ENCODE measurements at regions not wholly inside any gene's neighbourhood (a gene's known extent, or its start where the extent isn't known, plus 50 kb on each side); places are given as distances from the start of the nearest gene placed in this dataset.
"Not testable (repeated sequence)": the region's sequence is repeated elsewhere in the genome, so short reads cannot be mapped to it uniquely, and the experiment has no call there.

DNA sequence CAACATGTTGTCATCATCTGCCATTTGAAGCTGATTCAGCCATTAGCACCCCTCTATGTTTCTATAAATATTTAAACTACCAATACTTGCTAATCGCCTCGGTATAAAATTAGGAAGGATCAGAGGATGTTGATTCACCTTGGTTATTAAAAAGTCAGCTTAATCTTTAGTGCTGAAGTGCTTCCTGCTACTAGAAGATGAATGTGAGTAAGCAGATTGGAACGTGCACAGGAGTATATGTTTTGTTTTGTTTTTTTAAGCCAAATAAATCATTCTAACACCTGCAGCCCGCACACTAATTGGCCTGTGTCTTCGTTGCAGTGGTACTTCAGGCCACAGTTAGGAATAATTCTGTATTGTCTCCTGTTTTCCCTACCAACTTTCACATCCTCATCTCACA is 485.7 kb downstream of the AJAP1 start:
- no peak for DNase-seq (ENCODE audit: low read depth)

- DNase-seq (ENCODE audit: low read depth): no peak
These were observed 475.4 kb downstream of the AJAP1 start for GRCh38 chr1:5129746-5130355.

GRCh38 chr1:5125208-5125607 is 470.8 kb downstream of the AJAP1 start:
- no peak for DNase-seq (ENCODE audit: low read depth)

DNA sequence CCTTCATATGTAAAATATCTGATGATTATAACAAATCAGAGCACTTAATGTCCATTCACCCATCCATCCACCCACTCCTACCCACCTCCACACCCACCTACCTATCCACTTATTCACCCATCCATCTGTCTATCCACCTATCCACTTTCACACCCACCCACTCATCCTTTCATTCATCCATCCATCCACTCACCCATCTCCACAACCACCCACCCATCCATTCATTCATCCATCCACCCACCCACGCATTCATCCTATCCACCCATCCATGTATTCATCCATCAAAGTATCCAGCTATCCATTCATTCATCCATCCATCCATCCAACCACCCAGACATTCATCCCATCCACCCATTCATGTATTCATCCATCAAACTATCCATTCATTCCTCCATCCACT is 466.1 kb downstream of the AJAP1 start:
- no peak for DNase-seq (ENCODE audit: low read depth)

DNA sequence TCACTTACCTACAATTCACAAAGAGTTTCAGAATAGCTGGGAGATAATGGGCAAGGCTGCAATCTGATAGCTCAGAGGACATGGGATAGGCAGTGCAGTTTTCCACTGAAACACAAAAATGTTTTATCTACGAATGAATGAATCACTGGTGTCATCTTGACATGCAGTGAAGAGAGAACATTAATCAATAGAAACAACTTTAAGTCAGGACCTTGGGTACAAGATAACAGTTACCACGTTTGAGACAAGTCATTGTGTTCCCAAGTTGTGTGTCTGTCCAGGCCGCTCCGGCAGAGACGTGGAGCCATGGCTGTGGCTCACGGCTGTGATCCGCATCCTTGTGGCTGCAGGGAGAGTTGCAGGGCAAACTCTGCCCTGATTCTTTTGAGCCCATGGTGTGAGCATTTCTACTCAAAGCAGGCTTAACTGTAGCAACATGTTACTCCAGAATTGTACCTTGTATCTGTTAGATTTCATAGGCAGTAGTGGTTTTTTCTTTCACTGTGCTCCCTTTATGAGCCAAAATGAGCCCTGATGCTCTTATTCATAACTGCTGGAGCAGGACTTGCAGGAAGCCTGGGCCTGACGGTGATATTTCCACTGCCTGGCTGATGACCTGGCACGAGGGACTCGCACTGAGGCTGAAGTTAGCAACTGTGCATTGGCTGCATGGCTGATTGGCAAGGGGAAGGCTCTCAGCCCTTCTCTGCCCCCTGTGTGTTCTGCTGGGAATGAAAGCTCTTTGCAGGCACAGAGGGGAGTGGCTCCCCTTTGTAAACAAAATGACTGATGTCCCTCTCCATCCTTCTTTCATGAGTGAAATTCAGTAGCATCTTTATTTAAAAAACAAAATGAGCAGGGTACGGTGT is 465.2 kb downstream of the AJAP1 start:
- DNase-seq (ENCODE audit: low read depth): no peak

- DNase-seq (ENCODE audit: low read depth): not testable (repeated sequence)
These were observed 464.4 kb downstream of the AJAP1 start for GRCh38 chr1:5118771-5119170.

DNA sequence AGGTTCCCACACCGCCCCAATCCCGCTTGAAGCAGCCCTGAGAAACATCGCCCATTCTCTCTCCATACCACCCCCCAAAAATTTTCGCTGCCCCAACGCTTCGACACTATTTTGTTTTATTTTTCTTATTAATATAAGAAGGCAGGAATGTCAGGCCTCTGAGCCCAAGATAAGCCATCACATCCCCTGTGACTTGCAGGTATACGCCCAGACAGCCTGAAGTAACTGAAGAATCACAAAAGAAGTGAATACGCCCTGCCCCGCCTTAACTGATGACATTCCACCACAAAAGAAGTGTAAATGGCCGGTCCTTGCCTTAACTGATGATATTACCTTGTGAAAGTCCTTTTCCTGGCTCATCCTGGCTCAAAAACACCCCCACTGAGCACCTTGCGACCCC is 463.9 kb downstream of the AJAP1 start:
- DNase-seq (ENCODE audit: low read depth): not testable (repeated sequence)

GRCh38 chr1:5111581-5111980 is 457.2 kb downstream of the AJAP1 start:
- DNase-seq (ENCODE audit: low read depth): no peak

- no peak for DNase-seq (ENCODE audit: low read depth)
These were observed 456.1 kb downstream of the AJAP1 start for GRCh38 chr1:5110508-5110907.

DNA sequence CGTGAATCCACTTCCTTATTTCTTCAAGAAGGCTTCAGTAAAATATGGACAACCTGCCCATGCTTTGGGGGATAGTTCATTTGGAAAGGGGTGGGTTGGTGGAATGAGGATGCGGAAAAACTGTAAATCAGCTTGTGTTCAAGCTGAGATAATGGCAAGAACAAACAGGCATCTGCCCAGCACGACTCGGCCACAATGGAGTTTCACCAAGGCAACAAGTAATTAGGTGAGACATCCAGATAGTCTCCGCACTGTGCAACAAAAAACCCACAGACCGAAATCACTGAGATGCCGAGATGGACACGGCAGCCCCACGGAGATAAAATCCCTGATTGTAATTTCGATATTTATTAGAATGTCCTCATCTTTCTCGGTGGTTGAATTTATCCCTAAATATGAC is 455.2 kb downstream of the AJAP1 start:
- DNase-seq (ENCODE audit: low read depth): no peak

GRCh38 chr1:5108740-5109139 is 454.3 kb downstream of the AJAP1 start:
- DNase-seq (ENCODE audit: low read depth): no peak

DNA sequence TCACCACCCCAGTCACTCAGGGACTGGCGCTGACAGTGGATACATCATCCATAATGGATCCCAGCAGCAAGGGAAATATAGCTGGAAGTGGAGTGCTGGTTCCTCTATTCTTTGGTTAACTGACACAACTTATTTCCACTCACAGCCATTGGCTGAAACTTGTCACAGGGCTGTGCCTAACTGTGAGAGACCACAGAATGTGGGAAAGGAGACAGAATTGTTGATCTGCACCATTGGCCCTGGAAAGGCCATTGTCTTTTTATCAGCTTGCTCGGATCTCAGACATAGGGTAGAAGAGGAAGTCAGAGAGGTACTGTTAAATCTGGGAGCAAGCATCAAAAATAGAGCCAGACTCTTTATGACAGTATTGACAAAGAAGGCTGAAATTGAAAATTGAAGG is 451.3 kb downstream of the AJAP1 start:
- DNase-seq (ENCODE audit: low read depth): no peak

DNA sequence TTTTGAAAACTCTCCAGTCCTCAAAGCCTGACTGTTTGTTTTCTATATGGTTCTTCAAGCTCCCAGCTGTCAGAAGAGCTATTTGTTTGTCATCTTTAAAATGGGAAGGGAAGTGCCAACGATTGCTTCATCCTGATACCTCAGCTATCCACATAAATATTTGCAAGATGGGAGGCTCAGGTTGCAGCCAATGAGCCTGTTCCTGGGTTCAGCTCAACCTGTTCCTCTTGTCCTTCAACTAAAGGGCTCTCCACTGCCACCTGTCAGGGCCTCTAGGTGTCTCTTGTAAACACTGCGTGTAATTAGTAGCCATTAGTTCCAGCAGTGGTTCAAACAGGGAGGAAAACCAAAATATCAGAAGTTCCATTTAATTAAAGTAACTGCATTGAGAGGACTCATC is 445.1 kb downstream of the AJAP1 start:
- no peak for DNase-seq (ENCODE audit: low read depth)

DNA sequence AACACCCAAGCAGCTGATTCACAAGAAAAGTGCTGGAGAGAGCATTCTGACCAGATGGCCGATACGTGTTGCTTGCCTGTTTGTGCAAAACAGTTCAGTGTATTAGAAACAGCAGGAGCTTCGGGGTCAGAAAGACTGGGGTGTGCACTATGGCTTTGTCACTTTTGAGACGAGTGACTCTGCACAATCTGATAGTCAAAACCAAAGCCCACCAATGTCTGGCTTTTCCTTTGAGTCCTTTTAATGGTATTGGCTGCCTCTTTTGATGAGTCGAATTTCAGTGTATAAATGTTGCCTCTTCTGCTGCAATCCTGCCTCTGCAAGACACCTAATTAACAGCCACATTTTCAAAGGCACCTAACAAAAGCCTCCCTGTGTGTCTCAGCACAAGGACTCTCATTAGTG is 444.6 kb downstream of the AJAP1 start:
- DNase-seq (ENCODE audit: low read depth): no peak

DNA sequence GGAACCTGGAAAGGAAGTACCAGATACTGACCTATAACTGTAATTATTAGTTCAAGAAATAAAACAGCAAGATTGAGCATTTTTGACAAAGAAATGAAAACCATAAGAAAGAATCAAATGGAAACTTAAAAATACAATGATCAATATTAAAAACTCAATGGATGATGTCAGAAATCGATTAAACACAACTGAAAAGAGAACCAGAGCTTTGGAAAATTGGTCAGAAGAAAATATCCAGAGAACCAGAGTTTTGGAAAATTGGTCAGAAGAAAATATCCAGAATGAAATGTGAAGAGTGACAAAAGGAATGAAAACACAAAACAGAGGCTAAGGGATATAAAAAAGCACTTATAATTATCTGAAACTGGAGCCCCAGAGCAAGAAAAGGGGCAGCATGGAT is 438.6 kb downstream of the AJAP1 start:
- no peak for DNase-seq (ENCODE audit: low read depth)

GRCh38 chr1:5084676-5085075 is 430.3 kb downstream of the AJAP1 start:
- DNase-seq (ENCODE audit: low read depth): no peak

DNA sequence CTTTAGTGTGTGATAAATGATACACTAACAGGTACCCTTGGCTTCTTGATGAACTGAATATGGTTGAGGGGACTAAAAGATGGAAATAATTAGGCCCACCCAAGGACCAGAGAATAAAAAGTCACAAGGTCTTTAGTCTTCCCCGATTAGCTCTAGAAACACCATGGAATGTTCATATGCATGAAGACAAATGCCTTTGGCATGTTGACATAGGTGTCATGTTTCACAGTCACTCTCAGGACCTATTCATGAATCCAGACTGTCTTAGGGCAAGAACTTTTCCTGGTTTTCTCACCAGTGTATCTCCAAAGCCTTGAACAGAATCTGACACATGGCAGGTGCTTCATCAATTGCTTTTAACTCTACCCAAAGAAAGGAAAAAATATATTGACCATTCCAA is 412.8 kb downstream of the AJAP1 start:
- no peak for DNase-seq (ENCODE audit: low read depth)

DNA sequence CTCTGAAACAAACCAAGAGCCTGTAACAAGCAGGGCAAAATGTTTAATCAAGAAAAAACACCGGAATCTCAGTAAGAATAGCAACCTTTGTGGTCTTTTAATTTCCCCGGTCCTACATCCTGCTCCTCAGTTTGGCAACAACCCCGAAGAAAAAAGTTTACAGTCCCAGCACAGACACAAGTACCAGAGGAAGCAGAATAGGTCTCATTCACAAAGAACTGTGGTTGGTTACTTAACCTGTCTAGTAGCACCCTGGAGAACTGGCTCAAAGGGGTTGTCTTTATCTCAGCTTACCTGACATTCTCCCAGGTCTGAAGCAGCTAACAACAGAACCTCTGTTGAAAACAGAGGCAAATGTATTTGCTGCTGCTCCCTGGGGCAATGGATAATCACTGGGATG is 399.3 kb downstream of the AJAP1 start:
- no peak for DNase-seq (ENCODE audit: low read depth)

DNA sequence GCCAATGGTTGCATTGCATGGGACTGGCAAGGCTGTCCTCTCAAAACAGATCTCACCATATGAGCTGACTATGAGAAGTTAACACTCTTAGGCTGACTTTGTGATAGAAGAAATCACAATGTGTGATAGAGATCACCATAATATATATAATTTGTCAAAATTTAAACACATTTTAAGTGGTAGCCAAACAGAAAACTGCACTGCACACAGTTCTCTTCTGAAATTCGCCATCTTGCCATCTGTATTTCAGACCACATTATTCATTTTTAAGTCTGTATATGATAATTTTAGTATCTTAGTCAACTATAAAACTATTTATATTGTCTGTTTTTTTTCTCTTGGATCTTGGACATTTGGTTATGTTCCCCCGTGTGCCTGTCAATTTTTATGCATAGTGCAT is 374.7 kb downstream of the AJAP1 start:
- DNase-seq (ENCODE audit: low read depth): no peak

DNA sequence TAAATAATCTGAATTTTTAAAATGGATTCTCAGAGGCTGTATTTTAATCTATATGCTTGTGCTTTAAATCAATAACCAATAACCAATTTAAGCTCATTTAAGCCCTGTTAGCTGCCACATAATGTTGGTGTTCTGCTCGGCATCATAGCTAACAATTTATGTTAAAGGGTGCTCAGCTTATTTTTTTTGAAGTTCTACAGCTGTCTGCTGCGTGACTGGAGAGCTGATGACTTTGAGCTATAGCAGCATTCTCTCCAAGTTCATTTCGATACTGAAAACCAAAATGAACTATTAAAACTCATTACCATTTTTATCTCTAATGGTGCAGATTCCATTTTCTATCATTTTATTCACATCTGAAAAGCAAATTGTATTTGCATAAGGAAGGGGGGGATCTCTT is 357.8 kb downstream of the AJAP1 start:
- DNase-seq (ENCODE audit: low read depth): no peak

- no peak for DNase-seq (ENCODE audit: low read depth)
These were observed 356.2 kb downstream of the AJAP1 start for GRCh38 chr1:5010656-5011055.

DNA sequence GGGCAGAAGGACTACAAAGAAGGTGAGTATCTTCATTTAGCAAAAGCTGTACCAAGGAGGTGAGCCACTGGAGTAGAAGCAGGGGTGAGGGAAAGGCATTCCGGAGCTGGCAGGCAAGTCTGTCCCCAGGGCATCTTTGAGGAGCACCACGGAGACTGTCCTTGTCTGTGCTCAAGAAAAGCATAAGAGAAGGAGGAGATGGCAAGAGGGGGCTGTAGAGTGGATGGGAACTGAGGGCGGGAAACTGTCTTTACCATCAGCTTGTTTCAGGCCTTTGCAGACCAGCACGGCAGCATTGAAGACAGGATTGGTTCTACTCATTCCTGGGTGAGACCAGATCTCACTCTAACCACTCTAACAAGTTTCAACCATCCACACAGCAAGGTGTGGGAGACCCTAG is 355.8 kb downstream of the AJAP1 start:
- no peak for DNase-seq (ENCODE audit: low read depth)

DNA sequence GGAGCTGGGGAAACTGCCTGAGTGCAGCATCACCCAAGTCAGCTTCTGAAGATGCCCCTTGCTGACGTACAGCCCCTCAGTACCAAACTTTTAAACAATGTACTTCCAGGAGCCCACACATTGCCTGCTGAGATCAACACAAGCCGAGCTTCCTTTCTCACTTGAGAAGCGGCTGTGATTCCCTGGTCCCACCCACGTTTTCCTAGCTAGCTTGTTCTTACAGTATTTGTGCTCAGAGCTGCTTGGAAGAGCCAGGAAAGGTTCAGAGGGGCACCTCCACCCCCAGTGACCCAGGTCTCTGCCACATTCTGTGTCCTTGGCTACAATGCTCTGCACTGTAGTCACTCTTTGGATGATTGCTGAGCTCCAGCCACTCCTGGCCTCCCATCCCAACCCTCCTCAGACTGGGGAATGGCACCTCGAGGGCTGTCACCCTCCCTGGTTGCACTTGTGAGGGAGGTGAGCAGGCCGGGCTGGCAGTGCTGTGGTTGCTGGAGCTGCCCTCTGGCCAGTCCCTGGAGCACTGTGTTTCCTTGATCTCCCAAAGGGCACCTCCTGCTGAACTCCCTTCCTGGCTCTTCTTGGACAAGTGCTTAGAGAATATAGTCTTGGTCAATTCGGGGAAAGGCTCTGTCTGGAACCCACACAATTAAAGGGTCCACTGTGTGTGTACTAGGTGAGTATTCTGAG is 355.1 kb downstream of the AJAP1 start:
- no peak for DNase-seq (ENCODE audit: low read depth)
